ENCODE measurements at regions not wholly inside any gene's neighbourhood (a gene's known extent, or its start where the extent isn't known, plus 50 kb on each side); places are given as distances from the start of the nearest gene placed in this dataset.

DNA sequence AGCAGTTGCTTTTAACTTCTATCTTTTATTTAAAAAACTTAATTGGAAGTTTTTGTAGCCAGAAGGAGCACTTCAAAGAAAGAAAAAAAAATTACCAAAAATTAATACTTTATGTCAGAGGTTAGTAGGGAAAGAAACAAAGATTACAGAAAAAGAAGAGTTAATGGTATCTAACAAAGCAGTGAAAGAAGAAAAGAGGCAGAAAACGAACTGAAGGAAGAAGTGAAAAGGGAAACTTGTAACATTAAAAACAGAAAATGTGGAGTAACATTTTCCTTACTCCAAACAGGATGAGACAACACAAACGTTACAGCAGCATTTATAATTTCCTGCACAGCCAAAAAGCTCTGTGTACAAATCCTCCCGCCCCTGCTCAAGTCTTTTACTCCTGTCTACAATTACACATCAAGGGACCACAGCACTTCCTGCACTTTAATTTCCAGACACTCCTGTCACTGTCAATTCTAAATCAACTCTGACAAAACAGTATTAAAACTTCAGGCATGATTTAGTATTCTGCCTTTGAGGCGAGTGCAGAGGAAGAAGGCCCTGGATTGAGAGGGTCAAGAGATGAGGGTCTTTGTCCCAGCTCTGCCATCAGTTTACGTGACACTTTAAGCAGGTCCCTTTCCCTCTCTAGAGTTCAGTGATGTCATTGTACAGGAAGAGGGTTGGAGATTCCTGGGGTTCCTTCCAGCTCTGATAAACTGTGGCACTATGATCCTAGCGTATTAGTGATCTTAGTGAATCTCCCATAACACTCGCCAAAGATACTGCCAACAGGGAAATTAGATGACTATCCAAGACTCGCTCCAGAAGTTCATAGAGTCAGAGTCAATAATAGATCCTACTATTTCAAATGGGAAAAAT lies 53.2 kb upstream of the LSM14A start (continued):
- no peak for TF ChIP-seq ZNF622 (IDR thresholded peaks at IDR 0.05)

DNA sequence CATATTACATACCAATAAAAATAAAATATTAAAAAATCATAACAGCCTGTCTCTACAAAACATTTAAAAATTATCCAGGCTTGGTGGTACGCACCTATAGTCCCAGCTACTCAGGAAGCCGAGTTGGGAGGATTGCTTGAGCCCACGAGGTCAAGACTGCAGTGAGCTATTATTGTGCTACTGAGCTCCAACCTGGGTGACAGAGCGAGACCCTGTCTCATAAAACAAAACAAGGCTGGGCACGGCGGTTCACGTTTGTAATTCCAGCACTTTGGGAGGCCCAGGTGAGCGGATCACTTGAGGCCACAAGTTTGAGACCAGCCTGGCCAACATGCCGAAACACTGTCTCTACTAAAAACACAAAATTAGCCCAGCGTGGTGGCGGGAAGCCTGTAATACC lies 52.2 kb upstream of the LSM14A start:
- Histone ChIP-seq H3K27ac (ENCODE audit: control insufficient read depth, insufficient read depth) (no peak overlapping the region), H3K79me2 (ENCODE audit: control insufficient read depth, insufficient read depth, low read length) (no peaks in the 10 kb centered on the region), H3K9me3 (replicated peaks; ENCODE audit: control insufficient read depth, insufficient read depth, low read length) (no peaks in the 10 kb centered on the region; the same call in 2 of the 3 replicates), H3K9ac (ENCODE audit: control insufficient read depth, insufficient read depth, low read length) (no peak overlapping the region), H3K27me3 (replicated peaks in 1 of 2; ENCODE audit: control insufficient read depth in 2 of 2, insufficient read depth in 2 of 2, low read length in 1 of 2) (no peaks in the 10 kb centered on the region; a peak in 1 of 4 replicates), H2AFZ (ENCODE audit: control insufficient read depth, low read depth, low read length) (no peak overlapping the region), H3K4me2 (ENCODE audit: control insufficient read depth, insufficient read depth) (no peak overlapping the region), H3K4me1 (ENCODE audit: control insufficient read depth, insufficient read depth, low read length) (no peaks in the 10 kb centered on the region), H4K20me1 (ENCODE audit: control insufficient read depth, insufficient read depth) (no peaks in the 10 kb centered on the region), H3K4me3 (no peak overlapping the region), H3K36me3 (ENCODE audit: control insufficient read depth in 2 of 2, insufficient read depth in 2 of 2, low read length in 1 of 2) (no peaks in the 10 kb centered on the region)
- TF ChIP-seq TCF12 (IDR thresholded peaks at IDR 0.05; ENCODE audit: low read depth, low read length), result no peak
- TF ChIP-seq FOS (IDR thresholded peaks at IDR 0.05; ENCODE audit: borderline replicate concordance, extremely low read depth, insufficient read length), result no peak
- no peak for TF ChIP-seq DPF2 (IDR thresholded peaks at IDR 0.05)
- ATAC-seq (no peak), FAIRE-seq (no peak), DNase-seq (ENCODE audit: low read depth, low spot score) (no peak)
- intact Hi-C loops (cut with micrococcal nuclease; ENCODE audit: unreplicated experiment), result loop anchor here (10.0 kb wide), 1 partner anchor 105 kb away; no protein-coding TSS in a partner anchor
- CTCF ChIA-PET, result interaction anchor here (0.8 to 1.8 kb wide), 7 partner anchors 9 to 592 kb away, joined by 3 to 20 read pairs (median 3); no protein-coding TSS in a partner anchor
- WGBS (ENCODE audit: insufficient coverage, insufficient replicate concordance, low lambda C conversion rate, missing lambda C conversion rate), result 35% methylated on average over 11 of the region's 11 CpGs
- in situ Hi-C loops (cut with MboI), result no loop called here
- no TSS peak for BruUV-seq (replicated peaks)
- POLR2A ChIA-PET, result no interaction called here
- SMC1A ChIA-PET (ENCODE audit: uncharacterized antibody, unreplicated experiment), result interaction anchor here (2.3 kb wide), 1 partner anchor 24 kb away, joined by 14 read pairs; no protein-coding TSS in a partner anchor
- RAD21 ChIA-PET (ENCODE audit: unreplicated experiment), result interaction anchor here (2.0 kb wide), 1 partner anchor 24 kb away, joined by 4 read pairs; no protein-coding TSS in a partner anchor

All from GM12878 (cell line).